NOMO-1 (cell line): ENCODE measurements at regions not wholly inside any gene's neighbourhood (a gene's known extent, or its start where the extent isn't known, plus 50 kb on each side); places are given as distances from the start of the nearest gene placed in this dataset.

ENCODE experiments used
- DNase-seq, 2 experiments: peaks; one replicate each; lab custom pipeline; 2025; ENCODE audit not compliant: unreplicated experiment in 2 of 2; lab: John Stamatoyannopoulos, UW

DNA sequence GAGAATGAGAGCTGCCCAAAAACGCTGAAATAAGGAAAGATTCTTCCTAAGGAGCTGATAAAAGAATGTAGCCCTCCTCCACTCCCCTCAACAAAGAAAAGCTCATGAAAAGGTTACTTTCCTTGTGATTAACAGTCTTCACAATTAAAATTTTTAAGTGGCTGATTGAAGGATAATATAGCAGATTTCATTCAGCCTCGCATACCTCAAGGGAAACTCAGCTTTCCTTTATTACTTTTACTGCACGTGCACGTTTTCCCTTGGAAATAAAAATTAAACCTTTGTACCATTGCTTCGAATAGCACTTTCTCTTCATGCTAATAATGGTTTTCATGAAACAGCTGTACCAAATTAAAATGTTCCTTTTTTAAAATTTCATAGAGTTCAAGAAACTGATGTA is 234.0 kb upstream of the GRAMD2B start:
- DNase-seq: no peak

DNA sequence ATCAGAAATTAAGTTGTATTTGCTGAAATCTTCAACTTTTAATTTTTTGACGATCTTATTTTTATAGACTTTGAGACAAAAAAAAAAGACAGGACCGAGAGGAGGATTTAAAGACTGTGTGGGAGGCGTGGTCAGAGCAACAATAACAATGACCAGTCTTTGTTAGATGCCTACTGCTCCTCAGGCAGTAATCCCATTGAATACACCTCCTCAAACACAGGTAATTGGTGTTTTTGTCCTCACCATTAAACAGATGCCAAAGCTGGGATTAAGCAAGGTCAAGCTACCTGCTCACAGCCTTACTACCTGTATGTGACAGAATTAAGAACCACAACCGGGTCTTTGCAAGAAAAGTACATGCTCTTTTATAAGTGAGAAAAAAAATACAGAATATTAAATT is 233.3 kb upstream of the GRAMD2B start:
- DNase-seq: no peak

DNA sequence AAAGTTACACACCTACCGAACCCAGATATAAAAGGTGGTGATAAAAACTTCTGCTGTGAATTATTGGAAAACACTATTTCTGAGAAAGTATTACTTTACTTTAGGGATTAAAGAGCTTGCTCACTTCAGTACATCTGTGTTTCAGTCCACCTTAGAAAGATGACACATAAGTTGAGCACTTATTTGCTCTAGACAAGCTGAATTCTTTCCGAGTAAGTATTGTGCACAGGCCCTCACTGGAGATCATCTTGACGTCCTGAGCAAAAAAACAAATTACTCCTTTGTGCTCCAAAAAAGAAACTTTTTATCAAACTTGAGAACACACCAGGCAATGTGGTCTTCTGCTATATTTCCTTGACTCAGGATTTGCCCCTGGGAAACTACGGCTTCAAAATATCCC is 231.0 kb upstream of the GRAMD2B start:
- no peak for DNase-seq

DNA sequence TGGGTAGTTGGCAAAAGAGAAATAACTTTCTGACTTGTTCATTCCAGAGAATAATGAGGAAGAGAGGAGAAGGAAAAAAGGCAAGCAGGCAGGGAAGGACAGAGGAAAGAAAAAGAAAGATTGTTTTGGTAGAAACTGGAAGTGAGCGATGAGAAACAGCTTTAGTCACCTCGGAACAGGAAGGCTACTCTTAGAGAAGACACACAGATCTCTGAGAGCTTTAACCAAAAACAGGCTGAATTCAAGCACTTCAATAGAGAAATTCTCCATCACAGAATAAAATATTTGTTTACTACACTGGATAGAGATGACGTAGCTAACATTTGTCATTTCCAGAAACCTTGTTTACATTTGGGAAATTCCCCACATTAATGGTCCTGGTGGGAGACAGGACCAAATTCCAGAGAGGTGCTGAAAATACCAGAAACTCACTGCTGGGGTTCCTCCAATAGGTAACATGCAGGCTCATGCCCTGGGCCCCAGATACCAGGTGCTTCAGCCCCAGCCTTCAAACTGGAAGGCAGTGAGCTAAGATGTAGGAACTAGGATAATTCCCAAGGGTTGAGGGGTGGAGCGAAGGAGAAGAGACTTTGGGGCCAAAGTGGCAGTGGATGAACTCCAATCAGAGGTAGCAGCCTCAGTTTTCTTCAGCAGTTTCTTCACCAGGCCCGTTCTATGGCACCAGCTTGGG is 227.7 kb upstream of the GRAMD2B start:
- DNase-seq: no peak

DNA sequence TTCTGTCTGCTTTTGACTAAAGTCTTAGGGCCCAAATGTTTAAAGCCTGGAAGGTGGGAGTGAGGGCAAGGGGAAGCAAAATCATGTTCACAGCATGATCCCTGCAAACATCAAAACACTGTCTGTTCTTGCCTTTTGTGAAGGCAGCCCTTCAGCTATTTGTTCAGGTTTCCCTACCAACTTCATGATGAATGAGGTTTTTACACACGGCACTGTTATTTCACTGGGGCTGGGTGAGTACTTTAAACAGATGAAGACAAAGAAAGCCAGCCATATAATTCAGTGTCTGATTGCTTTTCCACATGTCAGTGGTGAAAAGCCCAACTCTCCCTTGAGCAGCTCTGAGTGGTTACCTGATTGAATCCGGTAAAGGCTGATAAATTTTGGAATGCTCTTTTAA is 224.7 kb upstream of the GRAMD2B start:
- DNase-seq: no peak

DNA sequence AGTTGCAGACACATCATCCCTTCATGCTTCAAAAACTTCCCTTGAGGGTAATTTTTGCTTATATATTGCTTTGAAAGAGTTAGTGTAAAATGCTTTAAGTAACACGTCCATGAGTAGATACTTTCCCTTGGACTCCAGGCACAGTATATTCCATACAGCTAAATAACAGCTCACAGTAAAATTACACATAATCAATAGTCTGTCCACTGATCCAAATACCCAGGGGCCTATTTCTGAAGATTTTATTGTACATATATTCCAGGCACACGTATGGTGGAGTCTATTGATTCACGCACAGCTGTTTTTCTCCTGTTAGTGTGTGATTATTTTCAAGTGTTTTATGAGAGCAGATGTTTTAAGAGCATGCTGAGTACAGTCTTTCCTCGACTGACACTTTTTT is 223.7 kb upstream of the GRAMD2B start:
- DNase-seq: no peak

DNA sequence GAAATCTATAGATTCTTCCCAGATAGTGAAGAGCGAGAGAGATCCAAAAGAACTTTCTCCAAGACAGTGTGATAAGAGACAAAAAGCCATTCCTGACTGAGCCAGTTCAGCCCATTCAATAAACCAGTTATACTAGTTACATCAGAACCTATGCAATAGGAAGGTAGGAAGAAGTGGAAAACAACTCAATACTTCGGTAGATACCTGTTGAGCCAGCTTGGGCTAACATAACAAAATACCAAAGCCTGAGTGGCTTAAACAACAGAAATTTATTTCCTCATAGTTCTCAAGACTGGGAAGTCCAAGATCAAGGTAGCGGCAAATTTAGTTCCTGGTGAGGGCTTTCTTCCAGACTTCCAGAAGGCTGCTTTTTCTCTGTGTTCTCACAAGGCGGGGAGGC is 214.5 kb upstream of the GRAMD2B start:
- DNase-seq: no peak

DNA sequence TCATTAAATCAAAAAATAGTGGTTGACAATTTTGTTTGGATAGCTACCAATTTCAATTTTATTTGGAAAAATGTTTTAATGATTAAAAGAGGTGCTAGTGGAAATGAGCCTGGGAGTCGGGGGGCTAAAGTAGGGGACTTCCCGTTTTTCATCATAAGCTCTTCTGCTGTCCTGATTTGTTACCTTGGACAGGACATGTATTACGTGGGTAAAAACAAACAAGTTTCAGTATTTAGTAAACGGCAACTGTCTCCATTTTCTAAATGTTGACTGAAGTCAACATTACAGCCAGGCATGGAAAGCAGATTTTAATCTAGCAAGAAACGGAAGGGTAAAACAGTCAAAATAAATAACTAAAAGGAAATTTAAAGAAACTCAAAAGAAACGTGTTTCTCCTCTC is 212.3 kb upstream of the GRAMD2B start:
- no peak for DNase-seq

DNA sequence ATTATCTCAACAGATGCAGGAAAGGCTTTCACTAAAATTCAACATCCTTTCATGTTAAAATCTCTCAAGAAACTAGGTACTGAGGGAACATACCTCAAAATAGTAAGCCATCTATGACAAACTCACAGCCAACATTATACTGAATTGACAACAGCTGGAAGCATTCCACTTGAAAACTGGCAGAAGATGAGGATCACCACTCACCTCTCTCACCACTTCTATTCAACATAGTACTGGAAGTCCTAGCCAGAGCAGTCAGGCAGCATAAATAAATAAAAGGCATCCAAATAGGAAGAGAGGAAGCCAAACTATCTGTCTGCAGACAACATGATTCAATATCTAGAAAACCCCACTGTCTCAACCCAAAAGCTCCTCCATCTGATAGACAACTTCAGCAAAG is 203.6 kb upstream of the GRAMD2B start:
- no peak for DNase-seq

DNA sequence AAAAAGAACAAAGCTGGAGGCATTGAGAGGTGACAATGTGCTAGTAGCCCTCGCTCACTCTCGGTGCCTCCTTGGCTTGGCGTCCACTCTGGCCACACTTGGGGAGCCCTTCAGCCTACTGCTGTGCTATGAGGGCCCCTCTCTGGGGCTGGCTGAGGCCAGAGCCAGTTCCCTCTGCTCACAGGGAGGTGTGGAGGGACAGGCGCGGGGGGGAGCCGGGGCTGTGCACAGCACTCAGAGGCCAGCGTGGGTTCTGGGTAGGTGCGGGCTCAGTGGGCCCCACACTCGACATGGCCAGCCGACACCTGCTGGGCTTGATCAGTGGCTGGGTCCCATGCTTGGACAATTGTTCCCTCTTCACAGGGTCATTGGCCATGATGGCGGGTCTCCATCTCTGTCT is 202.5 kb upstream of the GRAMD2B start:
- DNase-seq: no peak

DNA sequence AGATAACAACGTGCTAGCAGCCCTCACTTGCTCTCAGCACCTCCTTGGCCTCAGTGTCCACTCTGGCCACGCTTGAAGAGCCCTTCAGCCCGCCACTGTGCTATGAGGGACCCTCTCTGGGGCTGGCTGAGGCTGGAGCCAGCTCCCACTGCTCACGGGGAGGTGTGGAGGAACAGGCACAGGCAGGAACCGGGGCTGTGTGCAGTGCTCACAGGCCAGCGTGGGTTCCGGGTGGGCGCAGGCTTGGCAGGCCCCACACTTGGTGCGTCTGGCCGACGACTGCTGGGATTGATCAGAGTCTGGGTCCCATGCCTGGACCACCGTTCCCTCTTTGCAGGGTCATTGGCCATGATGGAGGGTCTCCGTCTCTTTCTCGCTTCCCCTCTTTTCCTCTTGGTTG is 194.3 kb upstream of the GRAMD2B start:
- DNase-seq: no peak

DNA sequence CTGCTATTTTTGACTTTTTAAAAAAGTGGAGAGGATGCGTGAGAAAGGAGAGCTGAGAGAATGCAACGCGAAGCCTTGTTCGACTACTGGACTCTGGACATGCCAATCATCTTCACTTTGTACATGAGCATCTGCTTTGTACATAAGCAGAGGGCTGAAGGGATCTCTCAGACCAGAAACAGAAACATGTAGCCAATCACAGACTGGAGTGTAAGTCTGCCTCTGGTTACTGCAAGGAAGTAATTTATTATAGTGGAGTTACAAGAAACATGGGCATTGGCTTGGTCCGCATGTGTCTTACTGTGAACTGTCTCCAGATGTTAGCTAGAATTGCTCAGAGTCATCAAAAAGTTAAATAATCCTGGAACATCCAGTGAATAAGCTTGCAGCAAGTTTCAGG is 190.0 kb upstream of the GRAMD2B start:
- no peak for DNase-seq

DNA sequence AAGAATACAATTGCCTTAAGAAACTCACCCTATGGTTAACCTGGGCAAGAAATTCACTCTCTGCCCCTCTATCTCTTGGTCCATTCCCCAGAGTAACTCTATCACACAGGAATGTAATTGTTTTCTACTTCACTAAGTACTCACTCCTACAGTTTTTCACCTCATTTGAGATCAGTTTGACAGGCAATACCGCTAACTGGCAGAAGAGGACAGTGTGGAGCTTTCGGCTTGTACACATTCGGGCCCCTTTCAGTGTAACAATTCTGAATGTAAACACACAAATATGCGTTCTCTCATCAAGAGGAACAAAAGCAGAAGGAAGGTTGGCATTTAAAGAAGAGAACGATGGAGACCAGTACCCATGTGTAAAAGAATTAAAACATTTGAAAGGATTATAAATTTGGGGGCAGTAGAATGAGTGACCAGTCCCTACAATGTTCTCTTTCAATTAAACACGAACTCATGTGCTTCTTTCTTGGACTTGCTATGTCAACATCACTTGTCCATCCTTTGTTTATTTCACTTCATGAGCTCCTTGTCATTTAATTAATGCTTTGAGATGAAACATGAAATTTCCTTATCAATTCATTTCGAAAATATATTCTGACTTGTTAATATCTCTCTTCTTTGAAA is 188.5 kb upstream of the GRAMD2B start:
- peak; percentile 0 to 2 for DNase-seq

DNA sequence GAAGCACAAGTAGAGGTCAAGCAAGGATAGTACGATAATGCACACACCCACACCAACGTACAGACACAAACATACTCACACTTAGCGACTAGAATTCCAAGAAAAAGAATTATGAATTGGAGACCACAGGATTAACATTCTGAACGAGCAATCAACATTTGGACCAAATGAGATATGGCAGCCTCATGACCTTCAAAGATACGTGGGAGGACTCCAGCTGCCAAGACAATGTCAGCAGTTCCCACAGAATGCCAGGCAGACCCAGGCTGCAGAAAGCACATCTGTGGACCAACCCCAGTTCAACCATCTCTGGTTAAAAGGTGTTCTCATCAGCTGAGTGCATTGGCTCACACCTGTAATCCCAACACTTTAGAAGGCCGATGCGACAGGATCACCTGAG is 187.6 kb upstream of the GRAMD2B start:
- no peak for DNase-seq

DNA sequence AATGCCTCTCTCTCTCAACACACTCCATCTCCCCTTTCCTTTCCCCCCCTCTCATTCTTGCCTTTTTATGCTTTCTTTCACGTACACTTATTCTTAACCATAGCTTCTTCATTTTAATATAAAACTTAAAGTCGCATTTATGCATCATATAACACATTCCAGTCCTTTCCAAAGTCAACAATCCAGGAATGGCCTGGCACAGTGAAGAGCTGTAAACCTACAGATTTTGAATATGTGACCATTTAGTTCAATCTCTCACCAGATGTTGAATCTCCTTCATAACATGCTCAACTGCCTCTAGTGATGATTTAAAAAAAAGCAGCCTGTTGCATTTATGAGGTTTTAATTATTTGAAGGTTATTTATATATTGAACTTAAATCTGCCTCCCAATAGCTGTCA is 186.2 kb upstream of the GRAMD2B start:
- no peak for DNase-seq

DNA sequence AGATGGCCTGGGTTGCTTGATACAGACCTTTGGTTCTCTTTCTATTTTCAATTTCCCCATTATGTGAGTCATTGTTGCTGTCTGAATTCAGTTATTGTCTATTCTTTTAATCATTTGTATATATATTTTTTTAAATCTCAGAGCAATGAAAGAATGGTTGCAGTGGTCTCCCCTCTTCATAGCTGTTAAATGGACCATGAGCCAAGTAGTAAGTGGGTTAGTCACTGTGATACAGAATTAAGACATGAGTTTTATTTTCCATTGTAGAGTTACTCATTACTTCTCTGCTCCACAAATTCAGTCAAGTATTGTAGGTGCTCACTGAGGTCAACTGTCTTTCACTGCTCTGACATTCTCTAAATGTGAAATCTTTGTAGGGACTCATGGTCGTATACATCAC is 174.6 kb upstream of the GRAMD2B start:
- DNase-seq: no peak

DNA sequence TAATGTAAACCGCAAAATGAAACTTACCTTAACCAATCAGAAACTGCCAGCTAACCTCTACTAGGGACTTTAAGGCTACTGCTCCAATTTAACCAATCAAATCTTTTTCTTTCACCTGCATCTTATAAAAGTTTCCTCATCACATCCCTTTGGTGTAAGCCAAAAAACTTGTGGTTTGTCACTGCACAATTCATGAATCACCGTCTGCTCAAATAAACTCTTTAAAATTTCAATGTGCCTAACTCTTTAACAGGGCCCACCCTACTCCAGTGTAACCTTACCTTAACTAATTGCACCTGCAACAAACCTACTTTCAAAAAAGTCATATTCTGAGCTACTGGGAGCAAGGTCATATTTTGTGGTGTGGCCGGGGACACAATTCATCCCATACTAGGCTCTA is 172.2 kb upstream of the GRAMD2B start:
- no peak for DNase-seq

DNA sequence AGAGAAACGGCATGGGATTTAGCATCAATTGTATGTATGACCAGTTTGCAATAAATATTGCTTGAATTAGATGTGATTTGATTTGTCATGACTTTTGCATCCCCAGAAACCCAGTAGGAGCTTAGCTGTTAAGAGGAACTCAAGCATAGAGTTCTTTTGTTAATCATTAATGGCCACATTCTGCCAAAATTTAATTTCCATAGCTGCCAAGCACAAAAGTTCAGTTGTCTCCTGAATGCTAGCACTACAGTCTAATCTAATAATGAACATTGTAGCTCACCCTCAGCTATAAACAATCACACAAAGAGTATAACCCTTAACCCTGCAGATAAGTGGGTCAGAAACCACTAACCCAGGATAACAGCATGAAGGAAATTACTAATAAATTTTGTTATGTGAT is 169.8 kb upstream of the GRAMD2B start:
- no peak for DNase-seq

DNA sequence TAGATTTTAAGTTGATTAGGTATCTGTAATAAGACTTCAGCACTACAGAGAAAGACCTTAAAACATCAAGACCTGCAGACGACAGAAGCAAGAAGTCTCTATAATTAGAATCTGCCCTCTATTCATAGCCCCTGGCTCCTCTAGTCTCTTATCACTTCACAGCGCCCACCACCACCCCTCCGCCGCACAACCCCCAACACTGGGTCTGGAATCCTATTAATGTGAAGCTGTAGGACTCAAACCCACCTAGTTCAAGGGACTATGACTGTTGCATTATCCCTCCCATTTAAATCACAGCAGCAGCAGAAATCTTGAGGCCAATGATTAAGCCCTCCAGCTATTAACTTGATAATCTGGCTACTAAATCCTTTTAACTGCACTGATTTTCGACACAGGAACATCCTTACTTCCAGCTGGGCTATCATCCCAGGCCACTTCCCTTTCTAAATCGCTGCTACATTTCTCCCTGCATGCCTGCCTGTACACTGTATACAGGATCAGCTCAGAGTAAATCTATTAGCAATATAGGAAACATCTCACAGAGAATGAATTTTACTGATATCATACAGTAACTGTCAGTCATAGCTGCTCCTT is 159.5 kb upstream of the GRAMD2B start:
- DNase-seq: no peak

DNA sequence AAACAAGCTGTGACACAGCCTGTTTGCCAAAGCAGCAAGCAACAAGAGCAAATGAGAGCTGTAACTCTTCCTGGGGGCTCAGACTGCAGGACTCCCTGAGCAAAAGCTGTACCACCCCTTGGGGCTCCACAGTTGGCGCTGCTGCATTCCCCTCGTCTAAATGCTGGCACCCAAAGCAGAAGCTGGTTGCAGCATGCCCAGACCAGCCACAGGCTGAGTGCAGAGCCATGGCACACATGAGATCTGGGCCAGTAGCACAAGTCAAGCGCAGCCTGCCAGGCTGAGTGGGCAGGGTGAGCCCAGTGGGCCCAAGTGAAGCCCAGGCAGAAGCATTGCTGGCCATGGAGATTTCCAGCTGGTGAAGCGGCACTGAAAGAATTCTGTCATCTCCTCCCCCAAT is 157.3 kb upstream of the GRAMD2B start:
- DNase-seq: no peak

DNA sequence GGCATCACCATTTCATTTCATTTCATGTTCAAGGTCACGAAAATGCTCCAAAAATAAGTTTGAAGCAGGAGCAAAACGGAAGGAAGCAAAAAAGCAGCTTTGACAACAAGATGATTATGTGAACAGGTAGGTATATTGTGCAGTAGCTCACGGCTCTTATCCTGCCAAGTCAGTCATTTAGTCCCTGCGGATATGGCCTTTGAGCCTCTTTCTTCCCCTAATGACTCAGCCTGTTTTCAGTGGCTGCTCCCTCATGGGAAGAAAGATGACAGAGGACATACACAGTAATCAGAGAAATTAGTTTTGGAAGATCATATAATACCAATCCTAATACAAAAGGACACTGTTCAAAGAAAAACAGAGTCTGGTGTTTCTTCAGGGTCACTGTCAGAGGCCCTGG is 155.8 kb upstream of the GRAMD2B start:
- DNase-seq: no peak

DNA sequence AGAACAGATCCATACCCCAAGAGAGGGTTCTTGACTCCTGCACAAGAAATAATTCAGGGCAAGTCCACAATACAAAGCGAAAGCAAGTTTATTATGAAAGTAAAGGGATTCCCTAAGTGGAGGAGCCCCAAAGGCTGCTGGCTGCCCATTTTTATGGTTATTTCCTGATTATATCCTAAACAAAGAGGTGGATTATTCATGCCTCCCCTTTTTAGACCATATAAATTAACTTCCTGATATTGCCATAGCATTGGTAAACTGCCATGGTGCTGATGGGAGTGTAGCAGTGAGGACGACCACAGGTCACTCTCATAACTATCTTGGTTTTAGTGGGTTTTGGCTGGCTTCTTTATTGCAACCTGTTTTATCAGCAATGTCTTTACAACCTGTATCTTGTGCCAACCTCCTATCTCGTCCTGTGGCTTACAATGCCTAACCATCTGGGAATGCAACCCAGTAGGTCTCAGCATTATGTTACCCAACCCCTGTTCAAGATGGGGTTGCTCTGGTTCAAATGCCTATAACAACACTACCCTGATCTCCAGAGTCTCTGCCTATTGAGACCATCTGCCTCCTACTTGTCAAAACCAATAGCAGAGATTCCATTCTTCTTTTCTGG is 154.4 kb upstream of the GRAMD2B start:
- no peak for DNase-seq
